HepG2 (cell line): ENCODE measurements at regions not wholly inside any gene's neighbourhood (a gene's known extent, or its start where the extent isn't known, plus 50 kb on each side); places are given as distances from the start of the nearest gene placed in this dataset.

Experiments
- ATAC-seq: fragments of 200-7000 bp; cut with Tn5 transposase; 3 replicates; pipeline ENCODE4 v1.9.1; 2020; ENCODE audit warnings: mild to moderate bottlenecking, moderate library complexity
- BruUV-seq: library from RNA; stranded (reverse); fragments of 400-500 nt; replicated peaks from 2 replicates; lab custom pipeline; 2021; lab: Mats Ljungman, UMichigan
- CTCF ChIA-PET: fragments of 300-600 bp; formaldehyde crosslinking; extraction: SDS; loops from one replicate; lab custom pipeline; 2021; ENCODE audit warnings: low total read pairs, inconsistent platforms, low intra/inter-chr PET ratio; lab: Yijun Ruan, JAX
- POLR2A ChIA-PET: fragments of 350-600 bp; sonication (Branson Sonifier 250); formaldehyde crosslinking; loops from one replicate; lab custom pipeline; 2020; ENCODE audit warnings: antibody characterized with exemption, inconsistent platforms; lab: Yijun Ruan, JAX
- DNase-seq: peaks from one replicate; pipeline ENCODE4 v3.0.0-alpha.2; 2015; ENCODE audit warnings: low spot score
- FAIRE-seq: peaks from 3 replicates; lab custom pipeline; 2011; peaks lifted over from hg19 to GRCh38; lab: Jason Lieb, UNC
- H2AFZ ChIP-seq: one replicate; pipeline ENCODE4 v1.6.1; 2011; ENCODE audit warnings: low read length, inconsistent platforms
- H3K27ac ChIP-seq: fragments of 300-600 bp; 3 replicates; pipeline ENCODE4 v1.8.0; 2011; ENCODE audit warnings: mixed run types, mild to moderate bottlenecking, mixed read lengths, low read length, inconsistent platforms; ENCODE audit not compliant: insufficient read depth; ENCODE audit errors: extremely low read length
- H3K27me3 ChIP-seq, 2 experiments: fragments of 200-600 bp in 1 of 2; 2 replicates in 1 of 2; 3 replicates in 1 of 2; pipeline versions ENCODE4 v1.6.0 to v1.8.0; 2011; ENCODE audit warnings: low read length in 2 of 2, mild to moderate bottlenecking in 2 of 2, moderate library complexity in 2 of 2, inconsistent platforms in 1 of 2; ENCODE audit not compliant: insufficient read depth in 2 of 2, control insufficient read depth in 1 of 2
- H3K36me3 ChIP-seq, 2 experiments: fragments of 200-600 bp in 1 of 2; replicated peaks in 1 of 2; 2 replicates in 1 of 2; 3 replicates in 1 of 2; pipeline versions ENCODE4 v1.5.1 to v1.8.0; 2011; ENCODE audit warnings: low read length in 2 of 2, inconsistent platforms in 1 of 2; ENCODE audit not compliant: insufficient read depth in 2 of 2, control insufficient read depth in 1 of 2
- H3K4me1 ChIP-seq: 2 replicates; pipeline ENCODE4 v1.5.1; 2012; ENCODE audit warnings: low read length, inconsistent platforms; ENCODE audit not compliant: insufficient read depth
- H3K4me2 ChIP-seq: 2 replicates; pipeline ENCODE4 v1.6.0; 2011; ENCODE audit warnings: low read depth, low read length, inconsistent platforms
- H3K4me3 ChIP-seq, 3 experiments: fragments of 200-600 bp in 1 of 3; sonication (generic), shearing (Covaris generic) in 1 of 3; replicated peaks in 1 of 3; 2 replicates each; pipeline ENCODE4 v1.5.1; 2011 to 2016; ENCODE audit warnings: low read length in 3 of 3, inconsistent platforms in 2 of 3, low read depth in 2 of 3, mild to moderate bottlenecking in 2 of 3, control low read depth in 1 of 3, mixed read lengths in 1 of 3; ENCODE audit not compliant: insufficient read depth in 1 of 3
- H3K79me2 ChIP-seq: one replicate; pipeline ENCODE4 v1.6.1; 2011; ENCODE audit warnings: low read length, inconsistent platforms; ENCODE audit not compliant: insufficient read depth
- H3K9ac ChIP-seq: 2 replicates; pipeline ENCODE4 v1.6.0; 2011; ENCODE audit warnings: mild to moderate bottlenecking, low read depth, low read length, inconsistent platforms; ENCODE audit not compliant: insufficient read depth
- H3K9me3 ChIP-seq: 2 replicates; pipeline ENCODE4 v1.5.1; 2012; ENCODE audit warnings: mild to moderate bottlenecking, low read length
- H4K20me1 ChIP-seq: 2 replicates; pipeline ENCODE4 v1.6.0; 2011; ENCODE audit warnings: inconsistent platforms, mild to moderate bottlenecking, low read length, moderate library complexity; ENCODE audit not compliant: insufficient read depth
- AHR ChIP-seq: IDR thresholded peaks from 2 replicates; pipeline ENCODE4 v1.6.1; 2018; ENCODE audit warnings: missing genetic modification reagents, missing compliant biosample characterization
- BHLHE40 ChIP-seq: IDR thresholded peaks from 2 replicates; pipeline ENCODE4 v1.6.1; 2011; ENCODE audit warnings: low read length, improper control_type of control experiment
- CREBL2 ChIP-seq: sonication (generic); formaldehyde crosslinking; IDR thresholded peaks from 2 replicates; pipeline ENCODE4 v1.8.1; 2023; ENCODE audit warnings: missing genetic modification reagents, mild to moderate bottlenecking, borderline replicate concordance
- ELF3 ChIP-seq: IDR thresholded peaks from 2 replicates; pipeline ENCODE4 v1.6.1; 2016; ENCODE audit warnings: missing genetic modification reagents, missing compliant biosample characterization
- FOXC1 ChIP-seq: sonication (generic); formaldehyde crosslinking; IDR thresholded peaks from 2 replicates; pipeline ENCODE4 v1.8.0; 2022; ENCODE audit warnings: mild to moderate bottlenecking, missing genetic modification reagents, borderline replicate concordance
- MTF1 ChIP-seq: sonication (generic); formaldehyde crosslinking; IDR thresholded peaks from 2 replicates; pipeline ENCODE4 v1.5.0; 2020; ENCODE audit warnings: missing genetic modification reagents
- ZNF121 ChIP-seq: sonication (generic); formaldehyde crosslinking; IDR thresholded peaks from 2 replicates; pipeline ENCODE4 v1.5.0; 2020; ENCODE audit warnings: mild to moderate bottlenecking, missing genetic modification reagents
- ZNF281 ChIP-seq: sonication (generic); formaldehyde crosslinking; IDR thresholded peaks from 2 replicates; pipeline ENCODE4 v1.4.0; 2020; ENCODE audit warnings: missing genetic modification reagents, borderline replicate concordance
- ZNF3 ChIP-seq: IDR thresholded peaks from 2 replicates; pipeline ENCODE4 v1.7.0; 2017; ENCODE audit warnings: inconsistent platforms
- WGBS: methylation state at CpG from one replicate; pipeline ENCODE4 v1.1.6; 2017; ENCODE audit warnings: low lambda C conversion rate; 5-methylcytosine and 5-hydroxymethylcytosine counted together
- in situ Hi-C: cut with HindIII; loops from 2 replicates; pipeline ENCODE4 v1.10.0; 2017; ENCODE audit warnings: low pct_unique_long_range_greater_than_20kb; ENCODE audit not compliant: extremely low pct_ligation_motif_present
- intact Hi-C: fragments of 100-400 bp; cut with micrococcal nuclease; formaldehyde crosslinking; loops from one replicate; pipeline ENCODE4 v1.10.0; 2022; ENCODE audit not compliant: unreplicated experiment

GRCh38 chrX:39528161-39528916, 569.4 kb downstream of the BCOR start:
- Histone ChIP-seq H3K9me3 (no peaks in the 10 kb centered on the region), H2AFZ (no peak overlapping the region), H3K27me3 (no peaks in the 10 kb centered on the region), H3K36me3 (no peaks in the 10 kb centered on the region), H3K4me2 (no peak overlapping the region), H3K4me3 (no peak overlapping the region), H3K79me2 (no peaks in the 10 kb centered on the region), H3K4me1 (no peaks in the 10 kb centered on the region), H3K9ac (no peak overlapping the region), H4K20me1 (no peaks in the 10 kb centered on the region), H3K27ac (no peak overlapping the region)
- in situ Hi-C loops: no loop called here
- ATAC-seq (no peak), DNase-seq (no peak), FAIRE-seq (no peak)
- ChIA-PET POLR2A (no interaction called here), CTCF (no interaction called here)
- no TSS peak for BruUV-seq
- TF ChIP-seq FOXC1 (CRISPR knock-in tag): no peak
- TF ChIP-seq CREBL2 (CRISPR knock-in tag): no peak
- TF ChIP-seq MTF1 (CRISPR knock-in tag): no peak
- no peak for TF ChIP-seq ZNF3
- no peak for TF ChIP-seq AHR (CRISPR knock-in tag)
- TF ChIP-seq ZNF121 (CRISPR knock-in tag): no peak
- no peak for TF ChIP-seq ELF3 (CRISPR knock-in tag)
- no peak for TF ChIP-seq BHLHE40
- TF ChIP-seq ZNF281 (CRISPR knock-in tag): no peak
- 20% methylated on average over 4 of the region's 9 CpGs for WGBS
- intact Hi-C loops: no loop called here
